ENCODE measurements at regions not wholly inside any gene's neighbourhood (a gene's known extent, or its start where the extent isn't known, plus 50 kb on each side); places are given as distances from the start of the nearest gene placed in this dataset.
"Not testable (repeated sequence)": the region's sequence is repeated elsewhere in the genome, so short reads cannot be mapped to it uniquely, and the experiment has no call there.

DNA sequence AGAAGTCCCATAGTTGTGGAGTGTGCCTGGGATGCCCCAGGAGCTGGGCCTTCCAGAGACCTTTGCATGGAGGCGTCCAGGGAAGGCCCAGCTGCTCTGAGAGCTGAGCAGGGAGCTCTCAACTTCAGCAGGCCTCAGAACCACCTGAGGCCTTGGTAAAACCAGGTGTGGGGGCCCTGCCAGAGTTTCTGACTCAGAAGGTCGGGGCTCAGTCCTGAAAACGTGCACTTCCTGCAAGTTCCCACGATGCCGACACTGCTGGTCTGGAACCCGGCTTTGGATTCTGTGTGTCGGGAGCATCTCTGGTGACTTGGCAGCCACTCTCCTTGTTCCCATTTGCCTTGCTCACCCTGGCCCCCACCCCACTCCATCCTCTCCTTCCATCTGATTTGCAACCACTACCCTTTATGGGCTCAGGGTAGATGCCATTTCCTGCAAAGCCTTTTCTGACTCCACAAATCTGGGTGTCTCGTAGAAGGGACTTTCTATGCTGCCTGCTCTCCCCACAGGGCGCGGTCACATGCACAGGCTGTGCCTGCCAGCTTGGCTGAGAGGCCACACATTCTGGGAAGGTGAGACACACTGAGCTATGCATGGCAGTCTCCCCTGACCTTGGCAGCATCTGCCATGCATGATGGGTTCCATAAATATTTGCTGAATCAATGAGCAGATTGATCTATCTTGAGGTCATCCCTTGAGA is 244.7 kb downstream of the COL4A1 start:
- Histone ChIP-seq H3K4me1 (ENCODE audit: insufficient read depth, low read length) (no peaks in the 10 kb centered on the region), H2AFZ (ENCODE audit: low read depth, low read length) (no peak overlapping the region), H3K27me3 (ENCODE audit: insufficient read depth, low read length) (peaks cover 3% of the 10 kb centered on the region), H3K4me3 (ENCODE audit: low read length) (no peak overlapping the region), H3K9me3 (ENCODE audit: low read length) (no peaks in the 10 kb centered on the region), H3K36me3 (ENCODE audit: insufficient read depth, low read length) (no peaks in the 10 kb centered on the region)

DNA sequence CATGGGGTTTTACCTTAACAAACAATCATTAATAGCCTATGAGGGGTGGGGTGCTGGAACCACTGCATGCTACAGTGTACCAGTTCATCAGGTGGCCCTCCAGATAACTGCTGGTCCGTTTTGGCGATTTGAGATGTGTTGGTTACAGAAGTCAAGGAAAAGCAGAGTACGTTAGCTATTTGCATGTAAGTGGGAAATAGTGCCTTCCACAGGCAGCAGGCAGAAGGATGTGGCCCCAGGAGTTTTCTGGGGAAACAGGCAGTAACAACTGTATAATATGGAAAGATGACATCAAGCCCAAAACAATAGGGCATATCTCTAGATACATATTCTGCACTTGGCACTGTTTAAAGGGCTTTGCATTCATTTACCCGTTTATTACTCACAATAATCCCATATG is 245.7 kb downstream of the COL4A1 start:
- no peaks in the 10 kb centered on the region for H3K4me1 ChIP-seq (ENCODE audit: insufficient read depth, low read length)
- H3K4me3 ChIP-seq (ENCODE audit: low read length) = no peak overlapping the region
- peaks cover 3% of the 10 kb centered on the region for H3K27me3 ChIP-seq (ENCODE audit: insufficient read depth, low read length)
- no peak overlapping the region for H2AFZ ChIP-seq (ENCODE audit: low read depth, low read length)
- no peaks in the 10 kb centered on the region for H3K9me3 ChIP-seq (ENCODE audit: low read length)
- H3K36me3 ChIP-seq (ENCODE audit: insufficient read depth, low read length) = no peaks in the 10 kb centered on the region

DNA sequence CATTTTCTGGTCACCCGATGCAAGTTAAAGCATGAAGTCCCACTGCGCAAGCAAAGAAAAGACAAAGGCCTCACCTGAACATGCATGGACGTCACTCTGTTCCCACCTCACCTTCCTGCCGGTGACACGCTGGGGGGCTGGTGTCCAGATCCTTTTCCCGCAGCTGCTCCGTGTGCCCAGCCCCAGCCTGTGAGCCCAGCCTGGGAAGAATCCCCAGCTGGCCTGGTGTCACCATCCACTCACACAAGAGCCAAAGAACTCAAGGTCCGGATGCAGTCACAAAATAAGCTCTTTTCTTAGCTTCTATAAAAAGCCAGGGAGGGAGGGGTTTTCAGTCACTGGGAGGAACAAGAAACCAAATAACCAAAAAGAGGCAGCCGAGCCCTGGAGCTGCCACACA is 249.9 kb downstream of the COL4A1 start:
- Histone ChIP-seq H3K9me3 (ENCODE audit: low read length) (no peaks in the 10 kb centered on the region), H2AFZ (ENCODE audit: low read depth, low read length) (no peak overlapping the region), H3K36me3 (ENCODE audit: insufficient read depth, low read length) (no peaks in the 10 kb centered on the region), H3K4me3 (ENCODE audit: low read length) (no peak overlapping the region), H3K4me1 (ENCODE audit: insufficient read depth, low read length) (no peaks in the 10 kb centered on the region), H3K27me3 (ENCODE audit: insufficient read depth, low read length) (peaks cover 3% of the 10 kb centered on the region)

DNA sequence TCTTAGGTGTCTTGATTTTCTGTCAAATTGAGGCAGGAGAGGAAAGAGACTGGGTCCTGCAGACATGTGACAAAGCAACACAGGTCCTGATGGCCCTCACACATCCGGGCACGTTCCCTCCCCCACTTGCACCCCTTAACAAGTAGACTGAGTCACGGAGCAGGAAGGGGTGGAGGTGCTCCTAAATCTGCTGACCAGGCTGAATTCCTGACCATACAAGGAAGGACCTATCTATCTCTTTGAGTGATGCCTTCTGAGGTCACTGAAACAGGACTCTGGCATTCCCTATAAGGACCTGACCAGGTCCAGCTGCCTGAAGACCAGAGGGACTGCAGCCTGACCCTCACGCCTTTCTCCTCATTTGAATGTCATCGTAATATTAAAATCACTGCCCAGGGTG is 250.3 kb downstream of the COL4A1 start:
- Histone ChIP-seq H3K4me3 (ENCODE audit: low read length) (no peak overlapping the region), H3K4me1 (ENCODE audit: insufficient read depth, low read length) (no peaks in the 10 kb centered on the region), H3K36me3 (ENCODE audit: insufficient read depth, low read length) (no peaks in the 10 kb centered on the region), H3K27me3 (ENCODE audit: insufficient read depth, low read length) (peaks cover 3% of the 10 kb centered on the region), H3K9me3 (ENCODE audit: low read length) (no peaks in the 10 kb centered on the region), H2AFZ (ENCODE audit: low read depth, low read length) (no peak overlapping the region)

DNA sequence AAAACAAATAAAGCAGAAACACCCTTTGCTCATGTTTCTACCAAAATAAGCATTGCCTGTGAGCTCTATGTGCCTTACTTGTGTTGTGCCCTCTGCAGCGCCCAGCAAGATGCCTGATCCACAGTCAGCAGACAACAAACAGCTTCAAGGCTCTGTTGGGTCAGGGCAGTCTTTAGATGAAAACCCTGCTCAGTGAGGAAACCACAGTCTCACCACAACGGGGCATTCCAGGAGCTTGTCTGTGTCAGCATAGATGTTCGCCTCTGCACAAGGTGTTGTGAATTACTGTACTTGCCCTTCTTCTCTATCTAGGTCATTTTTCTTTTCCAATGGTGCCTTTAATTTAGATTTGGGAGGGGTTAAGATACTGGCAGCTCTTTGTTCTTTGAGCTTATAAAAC is 251.9 kb downstream of the COL4A1 start:
- no peaks in the 10 kb centered on the region for H3K4me1 ChIP-seq (ENCODE audit: insufficient read depth, low read length)
- H3K36me3 ChIP-seq (ENCODE audit: insufficient read depth, low read length) = no peaks in the 10 kb centered on the region
- peaks cover 3% of the 10 kb centered on the region for H3K27me3 ChIP-seq (ENCODE audit: insufficient read depth, low read length)
- no peak overlapping the region for H2AFZ ChIP-seq (ENCODE audit: low read depth, low read length)
- H3K4me3 ChIP-seq (ENCODE audit: low read length) = no peak overlapping the region
- no peaks in the 10 kb centered on the region for H3K9me3 ChIP-seq (ENCODE audit: low read length)

DNA sequence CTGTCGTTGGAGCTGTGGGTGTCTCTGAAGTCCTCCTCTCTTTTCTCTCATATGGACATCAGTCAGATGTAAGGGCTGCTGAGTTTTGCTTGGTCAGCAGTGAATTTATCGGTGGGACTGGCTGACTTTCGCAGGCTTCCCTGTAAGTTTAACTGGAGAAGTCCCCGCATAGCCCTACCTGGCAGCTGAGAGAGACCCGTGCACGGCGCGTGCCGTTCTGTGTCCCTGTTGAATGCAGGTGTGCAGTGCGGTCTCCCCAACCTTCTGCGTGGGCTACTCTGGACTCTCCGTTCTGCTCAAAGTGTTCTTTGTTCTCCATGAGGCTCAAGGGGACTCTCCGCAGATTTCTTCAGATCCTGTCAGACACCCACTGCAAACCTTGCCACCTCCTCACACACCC is 252.9 kb downstream of the COL4A1 start:
- no peaks in the 10 kb centered on the region for H3K36me3 ChIP-seq (ENCODE audit: insufficient read depth, low read length)
- no peak overlapping the region for H3K4me3 ChIP-seq (ENCODE audit: low read length)
- no peaks in the 10 kb centered on the region for H3K9me3 ChIP-seq (ENCODE audit: low read length)
- H3K27me3 ChIP-seq (ENCODE audit: insufficient read depth, low read length) = peaks cover 3% of the 10 kb centered on the region
- H2AFZ ChIP-seq (ENCODE audit: low read depth, low read length) = no peak overlapping the region
- H3K4me1 ChIP-seq (ENCODE audit: insufficient read depth, low read length) = no peaks in the 10 kb centered on the region

DNA sequence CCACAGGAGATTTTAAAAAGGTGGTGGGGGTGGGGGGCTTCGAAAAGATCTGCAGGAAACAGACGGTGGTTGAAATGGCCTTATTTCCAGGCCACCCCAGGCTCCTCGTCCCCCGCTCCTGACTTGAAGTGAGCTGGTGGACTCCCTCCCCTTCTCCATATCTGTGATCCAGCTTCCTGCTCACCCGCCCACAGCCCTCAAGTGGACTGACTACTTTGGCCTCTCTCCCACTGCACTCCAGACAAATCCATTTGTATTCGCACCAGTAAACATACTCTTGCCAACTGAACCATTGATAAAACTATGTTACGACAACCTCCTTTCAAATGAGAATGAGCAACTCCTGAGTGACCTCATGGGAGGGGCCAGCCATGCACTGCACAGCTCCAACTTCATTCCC is 259.5 kb downstream of the COL4A1 start:
- Histone ChIP-seq H3K36me3 (ENCODE audit: insufficient read depth, low read length) (no peaks in the 10 kb centered on the region), H3K9me3 (ENCODE audit: low read length) (no peaks in the 10 kb centered on the region), H2AFZ (ENCODE audit: low read depth, low read length) (no peak overlapping the region), H3K27me3 (ENCODE audit: insufficient read depth, low read length) (no peaks in the 10 kb centered on the region), H3K4me3 (ENCODE audit: low read length) (no peak overlapping the region), H3K4me1 (ENCODE audit: insufficient read depth, low read length) (no peaks in the 10 kb centered on the region)

DNA sequence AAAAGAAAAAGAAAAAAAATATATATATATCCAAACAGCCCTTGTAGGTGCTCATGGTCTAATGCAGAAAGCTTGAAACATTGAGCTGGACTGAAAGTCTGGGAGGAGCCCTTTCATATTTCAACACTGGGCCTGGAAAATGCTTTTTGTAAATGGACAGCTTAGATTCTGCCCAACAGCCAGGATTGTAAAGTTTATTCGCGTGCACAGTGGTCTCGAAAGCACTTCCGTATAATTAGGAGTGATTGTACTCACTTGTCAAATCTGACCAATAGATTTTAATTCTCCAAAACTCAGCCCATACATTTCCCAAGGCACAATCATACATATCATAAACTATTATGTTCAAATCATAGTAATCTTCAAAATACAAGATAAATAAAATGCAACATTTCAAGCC is 260.1 kb downstream of the COL4A1 start:
- Histone ChIP-seq H3K9me3 (ENCODE audit: low read length) (no peaks in the 10 kb centered on the region), H3K27me3 (ENCODE audit: insufficient read depth, low read length) (no peaks in the 10 kb centered on the region), H2AFZ (ENCODE audit: low read depth, low read length) (no peak overlapping the region), H3K4me3 (ENCODE audit: low read length) (no peak overlapping the region), H3K36me3 (ENCODE audit: insufficient read depth, low read length) (no peaks in the 10 kb centered on the region), H3K4me1 (ENCODE audit: insufficient read depth, low read length) (no peaks in the 10 kb centered on the region)

DNA sequence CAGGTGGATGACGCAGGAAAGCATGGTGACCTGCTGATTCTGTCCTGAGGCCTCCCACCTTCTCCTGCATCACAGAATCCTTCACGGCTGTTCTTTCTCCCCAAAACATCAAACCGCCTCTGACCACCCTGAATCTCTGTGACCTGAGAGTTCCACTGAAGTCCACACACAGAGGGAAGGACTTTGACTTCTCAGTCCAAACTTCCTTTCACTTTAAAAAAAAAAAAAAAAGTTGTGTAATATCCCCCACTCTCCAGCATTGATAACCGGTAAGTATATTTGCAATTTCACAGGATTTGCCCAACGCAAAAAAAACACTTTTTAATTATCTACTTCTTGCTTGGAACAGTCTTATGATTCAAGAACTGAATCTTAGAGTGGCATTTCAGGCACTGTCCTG is 259.5 kb upstream of the IRS2 start:
- no peaks in the 10 kb centered on the region for H3K36me3 ChIP-seq (ENCODE audit: insufficient read depth, low read length)
- H3K27me3 ChIP-seq (ENCODE audit: insufficient read depth, low read length) = no peaks in the 10 kb centered on the region
- H3K4me1 ChIP-seq (ENCODE audit: insufficient read depth, low read length) = no peaks in the 10 kb centered on the region
- H3K4me3 ChIP-seq (ENCODE audit: low read length) = no peak overlapping the region
- H3K9me3 ChIP-seq (ENCODE audit: low read length) = no peaks in the 10 kb centered on the region
- no peak overlapping the region for H2AFZ ChIP-seq (ENCODE audit: low read depth, low read length)

DNA sequence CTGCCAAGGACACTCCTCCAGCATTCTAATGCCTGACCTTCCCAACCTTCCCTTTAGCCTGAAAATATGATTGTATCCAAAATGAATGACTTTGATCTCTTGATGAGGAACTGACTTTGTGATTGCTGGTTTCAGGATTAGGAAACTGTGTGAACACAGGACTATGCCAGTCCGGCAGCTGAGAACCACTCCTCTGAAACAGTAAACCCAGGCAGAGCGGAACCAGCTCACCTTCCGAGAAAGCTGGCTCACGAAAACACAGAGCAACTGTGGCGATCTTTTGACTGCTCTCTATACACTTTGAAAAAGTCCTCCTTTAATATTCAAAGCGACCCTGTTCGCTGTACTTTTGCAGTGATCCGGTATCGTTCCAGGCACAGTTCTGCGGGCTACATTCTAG is 258.8 kb upstream of the IRS2 start:
- Histone ChIP-seq H3K36me3 (ENCODE audit: insufficient read depth, low read length) (no peaks in the 10 kb centered on the region), H3K9me3 (ENCODE audit: low read length) (no peaks in the 10 kb centered on the region), H2AFZ (ENCODE audit: low read depth, low read length) (no peak overlapping the region), H3K27me3 (ENCODE audit: insufficient read depth, low read length) (no peaks in the 10 kb centered on the region), H3K4me1 (ENCODE audit: insufficient read depth, low read length) (no peaks in the 10 kb centered on the region), H3K4me3 (ENCODE audit: low read length) (no peak overlapping the region)

DNA sequence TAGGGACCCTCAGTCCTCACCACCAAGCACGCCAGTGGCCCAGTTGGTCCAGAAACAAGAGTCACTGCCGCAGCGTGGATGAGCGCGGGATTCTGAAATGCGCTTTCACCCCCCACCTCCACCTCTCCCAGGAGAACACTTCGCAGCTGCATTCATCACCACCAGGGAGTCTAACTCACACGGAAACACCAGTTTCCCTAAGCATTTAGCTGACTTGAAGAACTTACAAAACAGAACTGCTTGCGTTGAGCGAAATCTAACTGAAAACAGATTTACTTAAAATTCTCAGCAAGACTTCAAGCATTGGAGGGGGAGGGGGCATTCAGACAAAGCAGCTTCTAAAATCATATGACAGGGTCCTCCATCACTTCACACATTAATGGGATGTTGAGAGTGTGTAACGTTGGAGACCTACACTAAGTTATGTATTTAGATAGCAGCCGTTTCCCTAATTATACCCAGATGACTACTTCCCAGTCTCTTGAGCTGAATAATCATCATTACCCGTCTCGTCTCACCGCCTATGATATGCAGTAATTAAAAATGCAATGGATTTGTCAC is 258.2 kb upstream of the IRS2 start:
- no peaks in the 10 kb centered on the region for H3K9me3 ChIP-seq (ENCODE audit: low read length)
- no peaks in the 10 kb centered on the region for H3K4me1 ChIP-seq (ENCODE audit: insufficient read depth, low read length)

DNA sequence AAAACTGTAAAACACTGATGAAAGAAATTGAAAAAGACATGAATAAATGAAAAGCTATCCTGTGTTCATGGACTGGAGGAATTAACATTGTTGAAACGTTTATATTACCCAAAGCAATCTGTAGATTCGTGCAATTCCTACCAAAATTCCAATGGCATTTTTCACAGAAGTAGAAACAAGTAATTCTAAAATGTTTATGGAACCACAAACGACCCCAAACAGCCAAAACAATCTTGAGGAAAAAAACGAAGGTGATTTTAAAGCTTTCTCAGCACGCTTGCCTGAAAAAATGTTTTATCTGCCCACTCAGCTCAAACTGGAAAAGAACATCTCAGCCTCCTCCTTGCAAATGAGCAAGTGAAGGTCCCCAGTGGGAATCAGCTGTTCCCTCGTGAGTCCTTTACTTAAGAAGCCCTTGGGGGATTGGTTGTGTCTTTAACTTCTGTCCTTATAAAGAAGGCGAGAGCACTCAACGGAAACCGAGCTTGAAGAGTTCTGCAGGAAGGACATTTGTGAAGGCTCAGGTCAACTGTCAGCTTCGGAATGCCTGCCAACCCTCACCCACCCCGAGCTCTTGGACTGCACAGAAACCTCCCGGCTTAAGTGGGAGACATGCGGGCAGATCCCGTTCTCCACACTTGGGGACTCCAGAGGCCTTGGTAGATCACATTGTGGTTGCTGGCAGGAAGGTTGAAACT is 256.0 kb upstream of the IRS2 start:
- Histone ChIP-seq H3K4me1 (ENCODE audit: insufficient read depth, low read length) (no peaks in the 10 kb centered on the region), H3K27me3 (ENCODE audit: insufficient read depth, low read length) (no peaks in the 10 kb centered on the region), H3K4me3 (ENCODE audit: low read length) (no peak overlapping the region), H2AFZ (ENCODE audit: low read depth, low read length) (no peak overlapping the region), H3K9me3 (ENCODE audit: low read length) (no peaks in the 10 kb centered on the region), H3K36me3 (ENCODE audit: insufficient read depth, low read length) (no peaks in the 10 kb centered on the region)

More for the DNA sequence above, 258.2 kb upstream of the IRS2 start:
- Histone ChIP-seq H3K36me3 (ENCODE audit: insufficient read depth, low read length) (no peaks in the 10 kb centered on the region), H2AFZ (ENCODE audit: low read depth, low read length) (no peak overlapping the region), H3K4me3 (ENCODE audit: low read length) (no peak overlapping the region), H3K27me3 (ENCODE audit: insufficient read depth, low read length) (no peaks in the 10 kb centered on the region)

DNA sequence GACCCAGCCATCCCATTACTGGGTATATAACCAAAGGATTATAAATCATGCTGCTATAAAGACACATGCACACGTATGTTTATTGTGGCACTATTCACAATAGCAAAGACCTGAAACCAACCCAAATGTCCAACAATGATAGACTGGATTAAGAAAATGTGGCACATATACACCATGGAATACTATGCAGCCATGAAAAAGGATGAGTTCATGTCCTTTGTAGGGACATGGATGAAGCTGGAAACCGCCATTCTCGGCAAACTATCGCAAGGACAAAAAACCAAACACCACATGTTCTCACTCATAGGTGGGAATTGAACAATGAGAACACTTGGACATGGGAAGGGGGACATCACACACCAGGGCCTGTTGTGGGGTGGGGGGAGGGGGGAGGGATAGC is 255.3 kb upstream of the IRS2 start:
- H3K9me3 ChIP-seq (ENCODE audit: low read length); H2AFZ ChIP-seq (ENCODE audit: low read depth, low read length); H3K27me3 ChIP-seq (ENCODE audit: insufficient read depth, low read length); H3K4me3 ChIP-seq (ENCODE audit: low read length); H3K36me3 ChIP-seq (ENCODE audit: insufficient read depth, low read length); H3K4me1 ChIP-seq (ENCODE audit: insufficient read depth, low read length): not testable (repeated sequence)

Data from neuron (in vitro differentiated cells).